Fibroblast of gingiva (primary cell): ENCODE measurements at regions not wholly inside any gene's neighbourhood (a gene's known extent, or its start where the extent isn't known, plus 50 kb on each side); places are given as distances from the start of the nearest gene placed in this dataset.
"Not testable (repeated sequence)": the region's sequence is repeated elsewhere in the genome, so short reads cannot be mapped to it uniquely, and the experiment has no call there.

Source experiments
- DNase-seq: peaks from one replicate; pipeline ENCODE4 v3.0.0-alpha.2; 2011; ENCODE audit warnings: low read depth

DNA sequence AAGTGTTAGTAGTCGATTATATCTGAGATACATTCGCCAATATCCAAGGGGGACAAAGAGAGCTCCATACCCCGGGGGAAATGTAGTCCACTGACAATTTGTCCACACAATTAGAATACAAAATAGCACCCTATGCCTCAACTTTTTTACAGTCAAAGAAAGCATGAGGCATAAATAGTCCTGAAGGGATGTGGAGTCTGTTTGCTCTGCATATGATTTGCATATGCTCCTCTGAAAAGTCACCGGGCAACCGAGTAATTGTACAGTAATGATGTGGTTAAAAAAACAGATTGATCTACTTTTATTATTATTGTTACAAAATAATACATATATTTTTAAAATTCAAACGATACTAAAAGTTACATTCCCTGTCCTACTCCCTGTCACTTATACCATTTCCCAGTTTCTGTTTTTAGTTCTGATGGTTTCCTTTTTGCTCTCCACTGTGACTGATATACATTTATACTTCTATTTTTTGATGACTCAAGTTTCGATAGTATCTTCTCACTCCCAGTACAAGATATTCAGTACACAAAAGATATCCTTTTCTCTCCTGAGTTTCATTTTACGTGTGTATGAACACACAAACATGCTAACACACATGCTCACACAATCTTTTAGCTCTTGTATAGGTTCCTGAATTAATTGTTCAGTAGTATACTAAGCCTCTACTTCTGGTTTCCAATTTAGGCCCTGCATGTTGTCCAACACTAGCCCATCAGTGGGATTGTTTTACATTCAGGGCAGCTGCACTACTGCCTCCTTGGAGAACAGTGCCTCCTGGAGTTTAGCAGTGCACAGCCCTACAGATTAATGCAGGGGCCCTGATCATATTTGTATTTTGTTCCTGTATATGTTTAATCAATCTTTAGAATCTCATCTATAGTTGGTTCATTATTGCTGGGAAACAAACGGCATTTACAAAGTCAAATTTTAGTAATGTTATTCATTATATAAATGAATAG, 130.9 kb downstream of the TES start:
- DNase-seq: no peak

- peak; percentile 71 for DNase-seq
Observed at GRCh38 chr7:116342125-116342524, 131.8 kb downstream of the TES start.

DNA sequence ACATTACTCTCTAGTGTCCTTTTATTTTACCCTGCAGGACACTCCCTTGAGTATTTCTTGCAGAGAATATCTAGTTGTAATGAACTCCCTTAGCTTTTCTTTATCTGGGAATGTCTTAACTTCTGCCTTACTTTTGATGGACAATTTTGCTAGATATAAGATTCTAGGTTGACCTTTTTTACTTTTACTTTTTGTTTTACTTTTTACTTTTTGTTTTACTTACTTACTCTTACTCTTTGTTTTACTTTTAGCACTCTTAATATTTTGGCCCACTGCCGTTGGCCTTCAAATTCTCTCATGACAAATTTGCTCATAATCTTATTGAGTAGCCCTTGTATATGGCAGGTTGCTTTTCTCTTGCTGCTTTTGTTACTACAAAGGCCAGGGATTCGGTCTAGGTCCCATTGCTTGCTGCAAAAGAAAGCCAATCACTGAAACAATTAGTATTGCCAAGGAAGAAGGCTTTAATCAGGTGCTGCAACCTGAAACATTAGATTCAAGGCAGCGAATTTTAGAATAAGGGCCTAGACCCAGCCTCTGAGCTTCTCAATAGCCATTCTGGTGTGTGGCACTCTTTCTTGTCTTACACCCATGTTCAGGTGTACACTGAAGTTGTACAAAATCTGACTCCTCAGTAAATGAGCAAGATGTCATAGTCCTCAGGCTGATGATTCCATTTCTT, 137.0 kb downstream of the TES start:
- no peak for DNase-seq

- DNase-seq: no peak
Observed at GRCh38 chr7:116348346-116348745, 138.0 kb downstream of the TES start.

- no peak for DNase-seq
Observed at GRCh38 chr7:116351966-116352365, 141.6 kb downstream of the TES start.

DNA sequence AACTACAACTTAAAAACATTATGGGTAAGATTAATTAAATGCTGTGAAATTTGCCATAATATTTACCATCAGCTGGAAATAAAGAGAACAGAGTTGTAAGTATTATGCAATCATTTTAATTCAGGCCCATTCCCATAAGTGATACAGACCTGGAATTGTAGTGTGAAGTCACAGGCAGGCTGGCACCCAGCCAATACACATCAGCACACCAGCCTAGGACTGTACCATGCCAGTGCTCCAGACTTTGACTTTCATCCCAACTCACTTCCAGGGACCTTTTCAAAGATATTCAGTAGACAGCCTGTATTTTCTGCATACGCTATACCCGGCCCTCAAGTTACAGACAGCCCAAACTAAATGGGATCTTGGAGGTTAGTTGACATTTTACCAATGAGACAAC, 143.3 kb downstream of the TES start:
- DNase-seq: peak; percentile 5

GRCh38 chr7:116354171-116354545, 143.8 kb downstream of the TES start:
- peak; percentile 81 for DNase-seq

DNA sequence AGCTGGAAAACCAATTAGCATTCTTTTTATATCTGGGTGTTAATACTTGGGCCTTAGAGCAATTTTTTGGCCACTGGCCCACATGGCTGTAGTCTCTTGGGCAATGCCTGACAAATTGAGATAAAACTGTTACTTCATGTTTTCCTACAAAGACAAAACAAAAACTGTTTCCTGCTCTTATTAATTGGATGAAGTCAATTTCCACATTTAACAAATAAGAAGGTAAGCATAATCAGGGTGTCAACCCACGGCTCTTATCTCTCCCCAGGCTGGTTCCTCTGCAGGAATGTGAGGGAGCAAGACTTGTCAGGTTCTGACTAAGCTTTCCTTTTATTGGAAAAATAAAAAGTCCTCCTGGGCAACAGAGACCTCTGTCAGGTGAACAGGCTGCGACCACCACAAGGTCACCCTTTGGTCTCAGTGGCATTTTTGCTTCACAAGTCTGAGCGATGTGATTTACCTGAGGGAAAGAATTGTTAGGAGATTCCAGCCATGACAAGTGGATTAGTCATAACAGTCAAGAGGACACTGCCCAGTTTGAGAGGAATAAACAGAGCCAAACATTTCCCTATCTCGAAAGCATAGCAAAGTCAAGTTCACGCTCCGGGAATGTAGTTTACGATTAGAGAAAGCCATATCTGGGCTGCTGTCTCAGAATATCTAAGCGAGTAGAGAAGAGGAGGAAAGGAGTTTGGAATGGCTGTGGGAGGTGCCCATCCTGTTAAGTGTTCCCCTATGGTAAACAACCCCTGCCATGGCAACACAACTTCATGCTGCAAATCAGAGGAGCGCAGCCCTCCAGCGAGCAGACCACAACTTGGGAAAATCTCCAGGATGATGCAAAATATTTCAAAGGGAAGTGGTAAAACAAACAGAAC, 144.4 kb downstream of the TES start:
- peak; percentile 97 for DNase-seq

DNA sequence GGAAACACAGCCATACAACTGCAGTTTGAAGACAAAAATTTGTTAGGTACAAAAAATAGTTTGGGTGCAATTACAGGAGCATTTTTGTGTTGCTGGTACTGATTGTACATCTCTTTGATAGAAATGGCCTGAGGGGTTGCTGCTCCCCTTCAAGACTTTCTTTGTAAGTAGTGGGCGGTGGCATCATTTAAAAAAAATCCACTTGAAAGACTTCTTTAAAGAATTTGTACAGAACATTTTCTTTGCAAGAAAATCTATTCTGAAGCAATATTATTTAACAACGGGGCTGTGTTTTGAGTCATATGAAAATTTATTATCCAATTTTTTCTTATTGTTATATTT, 144.1 kb upstream of the CAV2 start:
- DNase-seq: no peak

DNA sequence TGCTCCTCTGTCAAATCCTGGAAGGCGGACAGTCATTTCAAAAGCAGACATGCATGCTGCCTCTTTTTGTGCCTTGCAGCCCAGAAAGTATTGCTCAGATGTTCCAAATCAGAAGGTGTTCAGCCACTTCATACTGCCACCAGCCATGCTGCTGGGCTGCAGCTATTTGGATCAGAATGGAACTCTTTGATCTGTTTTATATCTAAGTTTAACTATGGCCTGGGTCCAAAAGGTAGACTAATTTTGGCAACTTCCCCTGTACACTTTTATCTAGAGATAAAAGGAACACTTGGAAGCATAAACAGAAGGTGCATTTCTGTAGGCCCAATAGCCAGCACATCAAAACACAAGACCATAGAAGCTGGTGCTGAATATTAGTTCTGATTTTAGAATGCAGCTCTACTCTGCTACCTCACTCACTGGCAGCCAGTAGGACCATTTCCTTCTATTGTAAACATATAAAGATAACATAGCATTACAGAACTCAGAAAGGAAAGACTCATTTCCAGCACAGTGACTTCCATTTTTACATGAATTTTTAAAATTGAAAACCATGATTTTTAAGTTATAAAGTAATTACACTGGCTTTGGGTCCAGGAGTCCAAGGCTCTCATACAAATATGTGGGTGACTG, 143.1 kb upstream of the CAV2 start:
- DNase-seq: no peak

- no peak for DNase-seq
Observed at GRCh38 chr7:116356979-116357378, 142.6 kb upstream of the CAV2 start.

DNA sequence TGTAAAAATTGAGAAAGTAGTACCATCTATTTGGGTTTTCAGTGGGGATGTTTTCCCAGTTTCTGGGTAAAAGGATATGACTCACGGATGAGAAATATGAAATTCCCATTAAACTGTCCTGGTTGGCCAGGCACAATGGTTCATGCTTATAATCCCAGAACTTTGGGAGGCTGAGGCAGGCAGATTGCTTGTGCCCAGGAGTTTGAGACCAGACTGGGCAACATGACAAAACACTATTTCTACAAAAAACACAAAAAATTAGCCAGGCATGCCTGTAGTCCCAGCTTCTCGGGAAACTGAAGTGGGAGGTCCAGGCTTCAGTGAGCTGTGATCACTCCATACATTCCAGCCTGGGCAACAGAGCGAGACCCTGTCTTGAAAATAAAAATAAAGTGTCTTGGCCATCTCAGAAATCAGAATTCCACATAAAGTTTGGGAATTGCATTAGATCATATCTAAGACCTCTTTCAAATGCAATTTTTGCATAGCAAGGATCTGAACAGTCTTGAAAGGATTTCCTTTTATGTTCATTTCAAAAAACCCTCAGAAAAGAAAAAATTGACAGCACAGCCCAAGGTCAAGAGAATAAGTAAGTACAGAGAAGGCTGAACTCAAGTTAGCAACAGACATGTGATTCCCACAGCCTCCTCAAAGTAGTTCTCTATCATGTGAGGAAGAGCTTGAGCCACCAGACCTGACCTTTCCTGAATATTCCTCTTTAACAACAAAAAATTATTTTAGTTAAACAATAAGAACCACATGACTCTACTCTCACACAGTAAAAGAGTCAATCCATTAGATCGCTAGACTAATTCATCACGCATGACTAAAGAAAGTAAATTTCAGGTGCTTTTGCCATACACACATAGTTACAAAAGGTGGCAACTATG, 141.5 kb upstream of the CAV2 start:
- peak; percentile 13 for DNase-seq

- no peak for DNase-seq
Observed at GRCh38 chr7:116361767-116362166, 137.8 kb upstream of the CAV2 start.

DNA sequence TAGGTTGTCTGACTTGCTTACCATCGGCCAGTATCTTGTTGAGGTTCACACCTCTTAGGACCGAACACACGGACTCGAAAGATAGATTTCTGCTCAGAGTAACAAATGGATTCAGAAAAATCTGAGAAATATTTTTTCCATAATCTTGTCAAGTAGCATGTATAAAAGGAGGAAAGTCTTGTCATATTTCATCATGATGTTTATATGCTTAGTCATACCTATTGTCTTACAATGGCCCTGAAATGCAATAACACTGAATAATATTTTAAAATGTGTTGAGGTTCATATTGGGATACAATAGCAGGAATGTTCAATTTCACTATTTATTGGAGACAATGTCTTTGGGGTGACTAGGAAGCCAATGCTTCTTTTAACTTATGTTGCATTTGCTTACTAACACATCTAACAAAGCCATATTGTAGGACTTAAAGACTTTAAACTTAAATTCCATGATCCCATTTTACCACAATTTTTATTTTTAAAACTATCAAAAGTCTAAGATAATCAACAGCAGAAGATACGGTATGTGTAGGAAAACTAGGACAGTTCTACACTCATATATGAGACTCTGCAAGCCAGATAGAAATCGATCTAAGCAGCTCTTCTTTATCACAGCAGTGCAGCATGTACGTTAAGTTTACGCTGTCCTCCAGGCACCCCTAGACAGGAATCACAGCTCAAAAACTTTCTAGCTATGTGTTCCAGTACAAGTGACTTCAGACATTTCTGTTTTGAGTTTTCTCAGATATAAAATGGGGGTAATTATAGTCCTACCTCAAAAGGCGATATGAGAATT, 135.7 kb upstream of the CAV2 start:
- peak; percentile 33 for DNase-seq

GRCh38 chr7:116364469-116364868, 135.1 kb upstream of the CAV2 start:
- no peak for DNase-seq

DNA sequence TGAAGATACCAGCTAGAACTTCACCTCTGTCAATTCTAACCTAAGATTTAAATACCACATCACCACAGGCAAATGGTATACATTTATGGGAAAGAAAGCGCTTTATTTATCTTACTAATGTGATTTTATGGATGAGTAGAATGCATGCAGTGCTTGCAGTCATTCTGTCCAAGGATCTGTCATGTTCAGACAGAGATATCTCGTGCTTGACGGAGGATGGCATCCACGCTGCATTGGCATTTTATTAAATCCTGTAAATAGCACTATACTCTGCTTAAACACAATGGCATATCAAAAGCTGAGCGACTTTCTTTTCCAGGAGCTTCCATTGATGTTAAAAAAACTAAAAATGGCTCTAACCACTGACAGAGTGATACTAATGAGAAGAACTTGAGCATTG, 133.7 kb upstream of the CAV2 start:
- DNase-seq: no peak

DNA sequence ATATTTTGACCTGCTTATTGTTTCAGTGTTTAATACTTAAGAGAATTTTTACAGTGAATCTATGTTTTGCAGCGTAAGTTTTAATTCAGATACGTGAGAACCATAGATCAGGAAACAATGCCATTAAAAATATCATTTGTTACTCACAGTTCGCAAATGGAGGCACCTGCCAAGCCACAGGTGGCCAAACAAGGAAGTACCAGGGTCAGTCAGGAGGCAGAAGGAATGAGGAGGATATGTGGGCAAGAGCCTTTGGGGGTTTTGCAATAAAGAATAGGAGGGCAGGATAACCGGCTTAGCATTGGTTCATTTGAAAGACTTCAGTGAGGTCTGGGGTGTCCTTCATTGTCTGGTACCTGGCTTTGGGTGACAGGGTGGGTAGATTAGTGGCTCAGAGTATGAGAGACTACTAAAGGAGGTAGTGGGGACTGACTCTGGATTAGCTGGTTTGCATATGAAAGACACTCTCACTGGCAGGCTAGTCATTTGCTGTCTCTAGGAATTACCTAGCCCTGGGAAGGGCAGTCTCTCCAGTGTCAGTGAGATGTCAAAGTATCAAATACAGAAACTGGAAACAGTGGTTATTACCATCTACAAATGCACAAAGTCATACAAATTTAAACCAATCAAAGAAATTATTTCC, 132.2 kb upstream of the CAV2 start:
- no peak for DNase-seq

DNA sequence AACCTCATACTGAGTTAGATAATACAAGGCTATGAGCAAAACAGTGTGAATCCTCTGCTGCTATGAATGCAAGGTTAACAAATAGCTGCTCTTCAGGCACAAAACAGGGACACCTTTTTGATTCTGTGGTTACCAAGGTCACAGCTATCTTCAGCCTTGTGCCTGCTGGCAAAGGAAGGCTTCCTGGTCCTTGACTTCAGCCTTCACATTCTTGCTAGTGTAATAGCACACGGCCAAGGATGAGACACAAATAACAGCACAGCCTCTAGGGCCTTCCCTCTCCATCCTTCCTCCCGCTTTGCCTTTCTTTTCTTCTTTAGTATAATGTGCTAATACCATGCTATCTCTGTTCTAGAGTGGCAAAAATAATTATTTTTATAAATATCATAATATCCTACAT, 130.6 kb upstream of the CAV2 start:
- no peak for DNase-seq

- not testable (repeated sequence) for DNase-seq
Observed at GRCh38 chr7:116371536-116371935, 128.0 kb upstream of the CAV2 start.

GRCh38 chr7:116373229-116373628, 126.3 kb upstream of the CAV2 start:
- not testable (repeated sequence) for DNase-seq
